Panc1 (cell line): ENCODE measurements at regions not wholly inside any gene's neighbourhood (a gene's known extent, or its start where the extent isn't known, plus 50 kb on each side); places are given as distances from the start of the nearest gene placed in this dataset.

Experiments used
- ATAC-seq: fragments of 200-7000 bp; cut with Tn5 transposase; 2 replicates; pipeline ENCODE4 v1.9.1; 2020; ENCODE audit warnings: mild to moderate bottlenecking, moderate library complexity
- BruUV-seq: library from RNA; stranded (reverse); fragments of 400-500 nt; replicated peaks from 2 replicates; lab custom pipeline; 2021; lab: Mats Ljungman, UMichigan
- CTCF ChIA-PET: fragments of 300-600 bp; sonication (Branson Sonifier 250); formaldehyde crosslinking; loops from one replicate; lab custom pipeline; 2022; ENCODE audit warnings: antibody characterized with exemption; lab: Charles Lee
- POLR2A ChIA-PET: fragments of 300-600 bp; sonication (Branson Sonifier 250); formaldehyde crosslinking; loops from one replicate; lab custom pipeline; 2022; ENCODE audit warnings: antibody characterized with exemption; lab: Charles Lee
- DNase-seq: peaks from one replicate; pipeline ENCODE4 v3.0.0-alpha.2; 2010; ENCODE audit warnings: low read depth, low spot score
- H3K27ac ChIP-seq: 2 replicates; pipeline ENCODE4 v1.5.1; 2011; ENCODE audit warnings: mild to moderate bottlenecking, low read length, inconsistent platforms
- H3K27me3 ChIP-seq: fragments of 200-500 bp; sonication (Bioruptor generic); 2 replicates; pipeline ENCODE4 v1.6.0; 2014; ENCODE audit warnings: low read length, inconsistent platforms; ENCODE audit not compliant: control insufficient read depth, insufficient read depth
- H3K36me3 ChIP-seq: fragments of 200-500 bp; sonication (Bioruptor generic); 2 replicates; pipeline ENCODE4 v1.5.1; 2014; ENCODE audit warnings: inconsistent platforms, mild to moderate bottlenecking, low read length, moderate library complexity; ENCODE audit not compliant: control insufficient read depth, insufficient read depth
- H3K4me1 ChIP-seq: 2 replicates; pipeline ENCODE4 v1.5.1; 2011; ENCODE audit warnings: inconsistent platforms, mild to moderate bottlenecking, low read length, moderate library complexity; ENCODE audit not compliant: control insufficient read depth, insufficient read depth
- H3K4me3 ChIP-seq, 2 experiments: 2 replicates each; pipeline ENCODE4 v1.5.1; 2011 to 2012; ENCODE audit warnings: low read depth in 2 of 2, low read length in 2 of 2, mild to moderate bottlenecking in 2 of 2, inconsistent platforms in 1 of 2, moderate library complexity in 1 of 2
- H3K9me3 ChIP-seq: fragments of 200-500 bp; sonication (Bioruptor generic); 2 replicates; pipeline ENCODE4 v1.5.1; 2014; ENCODE audit warnings: low read depth, mild to moderate bottlenecking, inconsistent platforms, low read length, moderate library complexity; ENCODE audit not compliant: control insufficient read depth, insufficient read depth
- CTCF ChIP-seq: fragments of 450-650 bp; IDR thresholded peaks from 2 replicates; pipeline ENCODE4 v1.5.1; 2017; ENCODE audit warnings: mild to moderate bottlenecking
- POLR2AphosphoS5 ChIP-seq: IDR thresholded peaks from 2 replicates; pipeline ENCODE4 v1.6.1; 2012; ENCODE audit warnings: mild to moderate bottlenecking, low read depth, low read length, moderate library complexity
- REST ChIP-seq, 2 experiments: IDR thresholded peaks; 2 replicates each; pipeline ENCODE4 v1.6.1; 2011 to 2012; ENCODE audit warnings: low read depth in 2 of 2, control low read depth in 1 of 2, low read length in 1 of 2, mild to moderate bottlenecking in 1 of 2, moderate library complexity in 1 of 2; ENCODE audit not compliant: insufficient read depth in 1 of 2
- SIN3A ChIP-seq: IDR thresholded peaks from 2 replicates; pipeline ENCODE4 v1.6.1; 2012; ENCODE audit warnings: low read depth, mild to moderate bottlenecking, low read length, moderate library complexity, borderline replicate concordance; ENCODE audit not compliant: insufficient read depth
- TCF7L2 ChIP-seq: IDR thresholded peaks from 2 replicates; pipeline ENCODE4 v1.6.1; 2011; ENCODE audit warnings: mild to moderate bottlenecking, low read depth, low read length, inconsistent platforms
- in situ Hi-C: cut with HindIII; loops from 2 replicates; pipeline ENCODE4 v1.10.0; 2016; ENCODE audit warnings: low sequenced_read_pairs, low pct_unique_long_range_greater_than_20kb
- intact Hi-C: fragments of 100-400 bp; cut with micrococcal nuclease; formaldehyde crosslinking; loops from one replicate; pipeline ENCODE4 v1.10.0; 2022; ENCODE audit not compliant: unreplicated experiment

GRCh38 chr12:85516667-85517325 is 236.8 kb downstream of the ALX1 start:
- H3K27me3 ChIP-seq: no peaks in the 10 kb centered on the region
- ChIA-PET CTCF (no interaction called here), POLR2A (no interaction called here)
- intact Hi-C loops (no loop called here), in situ Hi-C loops (no loop called here)
- ATAC-seq (no peak), DNase-seq (no peak)
- TF ChIP-seq SIN3A: no peak
- no peak for TF ChIP-seq TCF7L2
- TF ChIP-seq CTCF: no peak
- no peak for TF ChIP-seq POLR2AphosphoS5
- no peak for TF ChIP-seq REST (IDR thresholded peaks at IDR 0.05; ENCODE audit: insufficient read depth in 1 of 2, low read depth in 2 of 2, low read length in 1 of 2)
- H3K27ac ChIP-seq: no peak overlapping the region
- H3K4me3 ChIP-seq: no peak overlapping the region
- no peaks in the 10 kb centered on the region for H3K9me3 ChIP-seq
- no TSS peak for BruUV-seq
- no peaks in the 10 kb centered on the region for H3K36me3 ChIP-seq
- no peaks in the 10 kb centered on the region for H3K4me1 ChIP-seq

DNA sequence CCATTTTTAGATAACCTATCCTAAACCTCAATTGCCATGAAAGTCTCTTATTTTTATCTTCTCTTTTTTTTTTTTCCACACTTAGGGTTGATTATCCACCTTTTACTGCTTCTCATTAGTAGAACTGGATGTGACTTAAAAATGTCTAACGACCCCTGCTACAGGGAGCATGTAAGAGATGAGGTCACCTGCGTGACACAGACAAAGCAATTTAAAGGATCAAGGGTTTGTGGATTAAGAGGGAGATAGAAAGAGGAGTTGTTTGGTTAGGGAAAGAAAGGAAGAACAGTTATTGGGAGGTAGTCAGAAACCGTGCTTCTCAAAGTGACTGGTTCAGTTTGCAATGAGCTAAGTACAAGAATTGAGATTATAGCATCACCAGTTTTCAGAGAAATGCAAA is 239.1 kb downstream of the ALX1 start:
- CTCF ChIA-PET: no interaction called here
- POLR2A ChIA-PET: no interaction called here

More for the DNA sequence above, 239.1 kb downstream of the ALX1 start:
- H3K4me1 ChIP-seq: no peaks in the 10 kb centered on the region
- H3K4me3 ChIP-seq: no peak overlapping the region
- no peak overlapping the region for H3K27ac ChIP-seq
- in situ Hi-C loops: no loop called here
- TF ChIP-seq POLR2AphosphoS5: no peak
- no peak for TF ChIP-seq CTCF
- TF ChIP-seq TCF7L2: no peak
- TF ChIP-seq REST (IDR thresholded peaks at IDR 0.05; ENCODE audit: insufficient read depth in 1 of 2, low read depth in 2 of 2, low read length in 1 of 2): no peak
- TF ChIP-seq SIN3A: no peak
- intact Hi-C loops: no loop called here
- no peaks in the 10 kb centered on the region for H3K9me3 ChIP-seq
- no peaks in the 10 kb centered on the region for H3K27me3 ChIP-seq
- H3K36me3 ChIP-seq: no peaks in the 10 kb centered on the region
- ATAC-seq (no peak), DNase-seq (no peak)
- no TSS peak for BruUV-seq
